ENCODE measurements at regions not wholly inside any gene's neighbourhood (a gene's known extent, or its start where the extent isn't known, plus 50 kb on each side); places are given as distances from the start of the nearest gene placed in this dataset.
"Not testable (repeated sequence)": the region's sequence is repeated elsewhere in the genome, so short reads cannot be mapped to it uniquely, and the experiment has no call there.

DNA sequence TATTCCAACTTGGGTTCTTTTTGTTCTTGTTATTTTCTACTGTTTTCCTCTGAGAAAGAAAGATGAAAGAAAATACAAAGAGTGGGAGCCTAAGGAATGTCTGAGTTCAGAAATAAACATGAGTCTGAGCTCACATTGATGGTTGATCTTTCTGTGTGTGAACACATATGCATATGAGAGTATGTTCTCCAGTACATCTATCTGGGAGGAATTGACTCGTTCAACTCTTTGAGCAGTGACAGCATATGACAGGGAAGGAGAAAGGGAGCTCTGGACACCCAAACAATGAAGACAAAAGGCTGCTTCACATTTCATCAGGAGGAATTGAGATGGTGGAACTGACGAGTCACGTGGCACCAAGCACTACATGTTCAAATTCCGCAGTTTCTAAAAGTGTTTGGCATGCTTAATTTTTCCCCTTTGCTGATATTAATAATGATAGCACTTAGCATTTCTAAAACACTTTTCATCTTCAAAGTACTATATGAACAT lies 229.8 kb upstream of the ACVR2A start:
- DNase-seq (ENCODE audit: low read depth in 4 of 4, low spot score in 3 of 4), result no peak

DNA sequence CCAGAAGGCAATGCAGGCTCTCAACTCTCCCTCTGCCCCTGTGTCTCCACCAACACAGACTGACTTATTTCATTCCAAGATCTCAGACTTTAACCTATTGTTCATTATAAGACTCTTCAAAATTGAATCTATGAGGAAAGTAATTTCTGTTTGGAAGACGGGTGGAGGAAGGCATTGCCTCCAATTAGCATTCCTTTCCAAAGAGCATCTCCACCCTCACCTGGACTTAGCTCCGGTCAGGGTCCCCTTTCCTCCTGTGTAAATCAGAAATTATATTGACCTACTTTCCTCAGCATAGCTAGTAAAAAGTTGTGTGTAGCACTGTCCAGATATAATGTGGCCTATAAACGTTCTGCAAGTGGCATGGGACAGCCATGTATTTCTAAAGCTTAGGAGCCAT lies 230.4 kb upstream of the ACVR2A start:
- DNase-seq (ENCODE audit: low read depth in 4 of 4, low spot score in 3 of 4), result no peak

DNA sequence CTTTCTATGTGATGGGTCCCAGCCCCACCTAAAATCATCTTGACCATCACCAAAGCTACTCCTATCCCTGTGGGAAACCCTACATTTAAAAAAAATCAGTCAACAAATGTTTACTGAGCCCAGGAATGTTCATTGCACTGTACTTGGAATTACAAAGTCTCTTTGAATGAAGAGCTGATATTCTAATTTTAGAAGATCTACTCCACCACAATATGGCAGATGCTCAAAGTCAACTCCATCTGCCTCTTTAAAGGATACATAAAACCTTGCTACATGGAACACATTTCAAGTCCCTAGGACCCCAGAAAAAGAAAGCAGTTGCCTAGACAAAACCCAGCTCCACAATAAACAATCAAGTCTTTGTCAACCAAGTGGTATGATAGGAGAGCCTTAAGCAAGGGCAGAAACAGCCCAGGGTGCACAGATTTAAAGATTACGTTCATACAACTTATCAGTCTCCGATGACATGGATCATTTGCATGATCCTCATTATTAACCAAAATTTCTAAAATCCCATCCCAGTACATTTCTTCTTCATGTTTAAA lies 234.3 kb upstream of the ACVR2A start:
- DNase-seq (ENCODE audit: low read depth in 4 of 4, low spot score in 3 of 4), result no peak

DNA sequence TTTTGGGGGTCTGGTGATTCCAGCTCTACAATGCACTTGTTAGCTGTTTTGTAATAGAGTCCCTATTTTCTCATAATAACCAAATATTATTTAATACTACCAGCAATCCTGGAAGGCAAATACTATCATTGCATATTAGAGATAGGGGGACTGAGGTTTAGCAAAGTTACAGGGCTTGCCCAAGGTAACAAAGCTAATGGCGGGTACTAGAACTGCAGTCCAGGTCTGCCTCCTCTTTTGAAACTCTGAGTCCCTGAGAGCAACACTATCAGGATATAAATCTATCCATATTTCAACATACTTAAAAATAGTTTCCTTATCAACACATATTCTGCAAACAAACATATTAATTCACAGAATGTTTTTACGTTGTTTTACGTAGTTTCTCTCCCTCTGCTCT lies 235.5 kb upstream of the ACVR2A start:
- DNase-seq (ENCODE audit: low read depth in 4 of 4, low spot score in 3 of 4), result no peak

DNA sequence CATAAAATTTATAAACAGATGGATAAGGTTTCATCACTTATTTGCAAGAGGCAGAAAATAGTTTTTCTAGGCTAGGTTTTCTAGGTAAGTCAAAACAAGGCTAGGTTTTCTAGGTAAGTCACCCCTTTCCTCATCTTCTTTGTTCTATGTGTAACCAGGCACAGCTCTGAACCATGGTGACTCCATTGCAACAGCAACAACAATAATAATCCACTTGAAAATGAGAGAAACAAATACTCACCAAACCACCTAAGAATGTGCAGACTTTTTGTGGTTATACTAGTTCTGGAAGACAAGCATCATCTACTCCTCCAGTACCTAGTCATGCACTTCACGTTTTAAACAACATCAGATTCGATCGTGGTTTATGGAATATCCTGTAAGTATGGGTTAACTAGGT lies 237.4 kb upstream of the ACVR2A start:
- no peak for DNase-seq (ENCODE audit: low read depth in 4 of 4, low spot score in 3 of 4)

GRCh38 chr2:147603876-147604275 lies 241.0 kb upstream of the ACVR2A start:
- DNase-seq (ENCODE audit: low read depth in 4 of 4, low spot score in 3 of 4), result no peak

DNA sequence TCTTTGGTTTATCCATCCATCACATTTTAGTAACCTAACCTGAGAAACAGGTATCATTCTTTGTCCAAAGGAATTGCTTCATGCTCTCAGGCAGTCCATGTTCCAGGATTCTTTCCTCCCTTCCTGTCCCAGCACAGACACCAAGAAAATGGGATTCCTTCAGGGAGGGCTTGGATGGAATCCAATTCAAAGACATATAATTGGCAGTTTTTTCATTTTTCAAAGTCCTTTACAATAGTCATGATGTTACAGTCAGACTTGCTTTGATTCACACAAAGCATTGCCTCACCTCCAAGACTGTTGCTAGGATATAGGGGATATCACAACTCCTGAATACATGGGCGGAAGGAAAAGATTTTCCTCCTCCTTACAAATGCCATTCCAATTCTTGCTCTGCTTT lies 241.4 kb upstream of the ACVR2A start:
- no peak for DNase-seq (ENCODE audit: low read depth in 4 of 4, low spot score in 3 of 4)

DNA sequence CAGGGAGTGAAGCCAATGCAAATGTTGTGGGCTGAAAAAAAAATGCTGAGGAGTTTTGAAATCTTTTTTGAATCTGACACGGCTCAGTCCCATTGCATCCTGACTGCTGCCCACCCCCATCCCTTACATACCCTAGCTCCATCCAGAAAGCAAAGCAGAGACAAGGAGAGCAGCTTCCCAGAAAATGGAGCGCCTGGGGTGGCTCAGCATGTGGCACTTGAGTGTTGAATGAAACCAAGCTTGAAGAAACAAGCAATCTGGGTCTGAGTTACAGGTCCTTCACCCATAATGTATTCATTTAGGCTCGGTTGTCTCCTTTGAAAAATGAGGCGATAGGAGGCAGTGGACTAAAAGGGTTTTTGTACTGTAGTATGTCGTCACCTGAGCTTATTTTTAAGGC lies 244.2 kb upstream of the ACVR2A start:
- DNase-seq (ENCODE audit: low read depth in 4 of 4, low spot score in 3 of 4), result no peak

DNA sequence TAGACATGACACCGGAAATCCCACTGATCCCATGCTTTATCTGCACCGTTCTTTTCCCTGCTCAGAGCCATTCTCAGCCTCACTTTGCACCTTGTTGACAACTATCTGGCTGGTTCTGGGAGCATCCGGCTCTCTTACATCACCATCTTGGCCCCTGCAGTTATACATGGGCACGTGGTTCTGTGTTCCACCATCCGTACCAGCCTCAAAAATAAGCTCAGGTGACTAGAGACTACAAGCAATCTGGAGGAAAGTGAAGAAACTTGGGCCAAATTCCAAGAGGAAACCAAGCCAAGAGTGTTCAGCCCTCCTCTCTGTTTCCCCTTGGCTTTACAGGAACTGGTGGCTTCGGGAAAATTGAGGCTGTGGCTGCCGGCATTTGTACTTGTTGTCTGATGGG lies 244.6 kb upstream of the ACVR2A start:
- no peak for DNase-seq (ENCODE audit: low read depth in 4 of 4, low spot score in 3 of 4)

DNA sequence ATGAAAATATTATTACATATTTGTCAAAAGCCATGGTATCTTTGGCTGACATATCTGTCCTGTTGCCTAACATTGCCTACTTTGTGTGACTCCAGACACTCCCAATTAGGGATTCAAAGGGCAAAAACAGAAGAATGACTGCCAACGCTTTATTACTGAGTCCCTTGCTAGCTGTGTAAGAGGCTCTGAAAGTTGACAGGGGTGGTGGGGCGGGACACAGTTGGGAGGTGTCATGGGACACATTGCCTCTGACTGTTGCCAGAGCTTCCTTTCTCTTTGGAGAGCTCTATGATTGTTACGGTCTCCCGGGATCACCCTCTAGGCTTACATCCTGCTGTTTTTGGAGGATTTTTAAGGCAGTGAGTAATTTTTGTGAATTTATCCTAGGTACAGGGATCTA lies 249.6 kb upstream of the ACVR2A start:
- no peak for DNase-seq (ENCODE audit: low read depth in 4 of 4, low spot score in 3 of 4)

DNA sequence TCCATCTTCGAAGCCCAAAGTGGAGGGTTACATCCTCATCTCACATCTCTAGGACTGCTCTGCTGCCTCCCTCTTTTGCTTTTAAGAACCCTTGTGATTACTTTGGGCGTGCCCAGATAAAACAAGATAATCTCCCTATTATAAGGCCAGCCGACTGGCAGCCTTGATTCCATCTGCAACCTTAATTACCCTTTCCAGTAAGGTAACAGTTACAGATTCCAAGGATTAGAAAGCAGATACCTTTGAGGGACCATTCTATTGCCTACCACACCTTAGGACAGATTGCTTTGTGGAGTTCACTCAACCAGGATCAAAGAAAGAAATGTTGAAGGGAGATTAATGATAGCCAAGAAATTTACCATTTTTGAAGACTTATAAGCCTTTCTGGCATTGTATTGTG lies 250.8 kb upstream of the ACVR2A start:
- no peak for DNase-seq (ENCODE audit: low read depth in 4 of 4, low spot score in 3 of 4)

- not testable (repeated sequence) for DNase-seq (ENCODE audit: low read depth in 4 of 4, low spot score in 3 of 4)
Observed at GRCh38 chr2:147592784-147593183, 252.0 kb upstream of the ACVR2A start.

DNA sequence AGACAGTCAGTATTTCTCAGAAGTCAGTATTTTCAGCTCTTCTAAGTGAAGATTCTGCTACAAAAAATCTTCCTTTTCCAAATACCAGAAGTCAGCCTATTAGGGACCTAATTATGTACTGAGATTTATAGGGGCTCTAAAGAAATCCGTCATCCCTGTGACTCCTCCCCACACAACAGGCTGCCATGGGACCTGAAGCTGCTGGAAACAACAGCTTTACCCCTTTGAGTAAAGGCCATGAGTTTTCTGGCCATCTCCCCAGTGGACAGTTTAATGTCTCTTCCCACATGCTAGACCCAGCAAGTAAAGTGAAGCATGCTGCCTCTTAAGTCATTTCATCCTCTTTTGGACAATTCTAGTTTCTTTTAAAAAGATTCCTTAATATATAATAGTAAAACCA lies 255.7 kb upstream of the ACVR2A start:
- DNase-seq (ENCODE audit: low read depth in 4 of 4, low spot score in 3 of 4), result peak in 2 of 4 donors; percentile 26 to 40

- DNase-seq (ENCODE audit: low read depth in 4 of 4, low spot score in 3 of 4), result no peak
Observed at GRCh38 chr2:147588191-147588590, 256.6 kb upstream of the ACVR2A start.

- DNase-seq (ENCODE audit: low read depth in 4 of 4, low spot score in 3 of 4), result no peak
Observed at GRCh38 chr2:147578529-147578928, 266.3 kb upstream of the ACVR2A start.

DNA sequence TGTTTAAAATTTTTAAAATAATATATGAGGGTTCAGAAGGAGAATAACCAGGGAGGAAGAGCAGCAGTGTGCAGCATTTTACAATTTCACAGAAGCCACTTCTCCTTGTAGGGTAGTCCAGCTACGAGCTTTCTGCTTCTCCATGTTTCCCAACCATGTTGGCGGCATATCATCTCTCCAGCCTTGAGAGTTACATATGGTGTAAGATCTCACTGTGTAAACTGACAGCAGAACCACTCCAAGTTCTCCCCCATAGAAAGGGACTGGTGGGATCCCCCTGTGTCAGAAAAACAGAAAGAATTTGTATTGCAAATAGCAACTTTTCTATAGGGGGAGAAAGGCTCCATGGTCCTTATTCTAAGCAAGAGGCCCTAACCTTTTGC lies 266.8 kb upstream of the ACVR2A start:
- DNase-seq (ENCODE audit: low read depth in 4 of 4, low spot score in 3 of 4), result no peak

GRCh38 chr2:147577323-147577997 lies 267.4 kb upstream of the ACVR2A start:
- DNase-seq (ENCODE audit: low read depth in 4 of 4, low spot score in 3 of 4), result no peak

- DNase-seq (ENCODE audit: low read depth in 4 of 4, low spot score in 3 of 4), result no peak
Observed at GRCh38 chr2:147575106-147575505, 269.7 kb upstream of the ACVR2A start.

- no peak for DNase-seq (ENCODE audit: low read depth in 4 of 4, low spot score in 3 of 4)
Observed at GRCh38 chr2:147572622-147573021, 272.2 kb upstream of the ACVR2A start.

DNA sequence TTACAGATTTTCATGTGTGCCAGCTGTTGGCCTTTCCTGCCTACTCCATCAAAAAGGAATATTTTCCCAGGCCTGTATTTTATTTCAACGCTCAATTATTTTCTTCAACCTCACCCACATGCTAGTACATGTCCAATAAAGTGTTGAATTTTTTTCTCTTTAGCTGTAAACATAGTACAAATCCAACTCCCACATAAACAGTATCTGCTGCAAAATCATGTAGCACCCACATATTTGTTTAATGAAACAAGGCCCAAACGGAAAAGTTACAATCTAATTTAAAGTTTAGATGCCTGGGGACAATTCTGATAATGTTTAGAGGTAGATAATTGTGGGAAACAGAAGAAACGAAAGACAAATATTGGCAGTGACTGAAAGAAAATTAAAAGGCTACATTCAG lies 275.4 kb upstream of the ACVR2A start:
- no peak for DNase-seq (ENCODE audit: low read depth in 4 of 4, low spot score in 3 of 4)

DNA sequence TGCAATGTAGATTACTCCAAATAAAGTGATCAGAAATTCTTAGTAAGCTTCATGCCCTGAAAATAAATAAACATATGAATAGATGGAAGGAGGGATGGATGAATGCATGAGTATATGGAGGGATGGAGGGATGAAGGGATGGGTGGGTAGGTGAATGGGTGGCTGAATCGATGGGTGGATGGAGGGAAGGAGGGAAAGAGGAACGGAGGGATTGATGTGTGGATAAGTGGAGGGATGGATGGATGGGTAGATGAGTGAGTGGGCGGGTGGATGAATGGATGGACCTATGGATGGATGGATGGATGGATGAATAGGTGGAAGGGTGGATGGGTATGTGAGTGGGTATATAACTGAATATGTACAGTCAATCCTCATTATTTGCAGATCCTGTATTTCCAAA lies 276.7 kb upstream of the ACVR2A start:
- DNase-seq (ENCODE audit: low read depth in 4 of 4, low spot score in 3 of 4), result no peak

GRCh38 chr2:147567136-147567535 lies 277.7 kb upstream of the ACVR2A start:
- no peak for DNase-seq (ENCODE audit: low read depth in 4 of 4, low spot score in 3 of 4)
